ENCODE measurements at regions not wholly inside any gene's neighbourhood (a gene's known extent, or its start where the extent isn't known, plus 50 kb on each side); places are given as distances from the start of the nearest gene placed in this dataset.
A peak's percentile ranks its signal among the peaks of the same experiment; 100 is the strongest.

DNA sequence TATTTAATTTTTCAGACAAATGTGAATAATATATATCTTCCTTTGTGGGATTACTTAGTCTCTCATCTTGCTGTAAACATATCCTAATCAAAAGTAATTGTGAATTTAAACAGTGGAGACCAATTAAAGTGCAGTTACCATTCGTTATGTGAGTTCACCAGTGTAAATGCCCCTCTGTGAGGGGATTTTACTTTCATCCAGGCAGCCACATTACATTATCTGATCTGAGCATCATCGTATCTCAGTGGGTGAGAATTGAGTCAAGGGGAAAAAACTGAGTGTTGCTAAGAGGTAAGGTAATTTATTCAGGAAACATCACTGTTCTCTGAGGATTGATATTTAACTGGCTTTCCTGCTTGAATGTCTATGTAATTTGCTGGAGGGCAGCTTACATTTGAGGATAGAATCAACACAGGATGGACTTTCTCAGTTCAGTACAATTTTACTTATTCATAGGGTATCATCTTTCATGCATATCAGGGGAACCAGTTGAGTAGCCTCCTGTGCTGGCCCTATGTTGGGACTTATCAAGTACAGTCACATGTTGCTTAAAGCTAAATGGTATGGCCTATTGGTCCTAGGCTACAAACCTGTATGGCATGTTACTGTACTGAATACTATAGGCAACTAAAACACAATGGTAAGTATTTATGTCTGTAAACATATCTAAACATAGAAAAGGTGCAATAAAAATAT is 219.7 kb downstream of the CD47 start:
- Histone ChIP-seq H3K4me3 (no peak overlapping the region), H3K27ac (no peak overlapping the region), H3K36me3 (no peaks in the 10 kb centered on the region), H3K9me3 (replicated peaks) (no peaks in the 10 kb centered on the region), H3K27me3 (no peaks in the 10 kb centered on the region), H3K4me1 (no peaks in the 10 kb centered on the region)
- peak in 1 of 2 experiments; percentile 5 for DNase-seq

DNA sequence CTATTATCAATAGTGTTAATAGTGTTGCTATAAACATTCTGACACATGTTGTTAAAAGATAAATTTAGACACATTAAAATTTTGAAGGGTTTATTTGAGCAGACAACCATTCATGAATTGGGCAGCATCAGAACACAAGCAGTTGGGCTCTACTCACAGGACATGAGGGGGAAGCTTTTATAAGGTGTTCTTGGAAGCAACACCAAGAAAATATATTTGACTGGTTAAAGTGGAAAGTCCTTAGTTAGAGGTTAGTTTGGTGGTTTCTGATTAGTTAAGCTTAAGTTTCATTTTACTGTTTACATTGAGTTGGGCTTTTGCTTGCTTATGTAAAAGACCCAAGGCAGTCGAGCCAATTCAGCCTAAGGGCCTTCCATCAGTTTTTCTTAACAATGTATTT is 220.7 kb downstream of the CD47 start:
- H3K27ac ChIP-seq, result no peak overlapping the region
- DNase-seq, result no peak
- no peak overlapping the region for H3K4me3 ChIP-seq
- H3K36me3 ChIP-seq, result no peaks in the 10 kb centered on the region
- H3K4me1 ChIP-seq, result no peaks in the 10 kb centered on the region
- H3K9me3 ChIP-seq (replicated peaks), result no peaks in the 10 kb centered on the region
- no peaks in the 10 kb centered on the region for H3K27me3 ChIP-seq

DNA sequence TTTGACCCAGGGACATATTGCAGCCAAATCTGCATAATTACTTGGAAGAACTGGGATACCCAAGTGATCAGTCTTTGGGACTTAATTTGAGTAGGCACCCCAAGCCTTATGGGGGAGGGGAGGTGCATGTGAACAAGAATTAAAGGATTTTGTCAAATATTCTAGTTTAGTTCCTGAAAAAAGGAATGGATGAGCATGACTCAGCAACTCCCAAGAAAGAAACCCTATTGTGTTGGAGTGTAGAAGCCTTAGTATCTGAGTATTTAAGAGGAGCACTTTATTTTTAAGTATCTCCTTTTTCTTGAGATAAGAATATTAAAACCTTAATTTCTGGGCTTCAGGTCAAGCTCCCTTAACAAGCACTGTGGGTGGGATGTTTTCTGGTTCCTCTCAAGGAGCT is 222.4 kb downstream of the CD47 start:
- Histone ChIP-seq H3K4me3 (no peak overlapping the region), H3K36me3 (no peaks in the 10 kb centered on the region), H3K4me1 (no peaks in the 10 kb centered on the region), H3K27me3 (no peaks in the 10 kb centered on the region), H3K9me3 (replicated peaks) (no peaks in the 10 kb centered on the region), H3K27ac (no peak overlapping the region)
- no peak for DNase-seq

DNA sequence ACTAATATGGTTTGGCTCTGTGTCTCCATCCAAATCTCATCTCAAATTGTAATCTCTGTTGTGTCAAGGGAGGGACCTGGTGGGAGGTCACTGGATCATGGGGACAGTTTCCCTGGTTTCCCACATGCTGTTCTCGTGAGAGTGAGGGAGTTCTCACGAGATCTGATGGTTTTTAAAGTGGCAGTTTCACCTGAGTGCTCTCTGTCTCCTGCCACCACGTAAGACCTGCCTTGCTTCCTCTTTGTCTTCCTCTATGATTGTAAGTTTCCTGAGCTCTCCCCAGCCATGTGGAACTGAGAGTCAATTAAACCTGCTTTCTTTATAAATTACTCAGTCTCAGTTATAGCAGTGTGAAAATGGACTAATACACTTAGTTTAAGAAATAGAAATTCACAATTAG is 228.9 kb downstream of the CD47 start:
- Histone ChIP-seq H3K36me3 (no peaks in the 10 kb centered on the region), H3K4me3 (no peak overlapping the region), H3K27ac (no peak overlapping the region), H3K9me3 (replicated peaks) (no peaks in the 10 kb centered on the region), H3K27me3 (no peaks in the 10 kb centered on the region), H3K4me1 (no peaks in the 10 kb centered on the region)
- no peak for DNase-seq

DNA sequence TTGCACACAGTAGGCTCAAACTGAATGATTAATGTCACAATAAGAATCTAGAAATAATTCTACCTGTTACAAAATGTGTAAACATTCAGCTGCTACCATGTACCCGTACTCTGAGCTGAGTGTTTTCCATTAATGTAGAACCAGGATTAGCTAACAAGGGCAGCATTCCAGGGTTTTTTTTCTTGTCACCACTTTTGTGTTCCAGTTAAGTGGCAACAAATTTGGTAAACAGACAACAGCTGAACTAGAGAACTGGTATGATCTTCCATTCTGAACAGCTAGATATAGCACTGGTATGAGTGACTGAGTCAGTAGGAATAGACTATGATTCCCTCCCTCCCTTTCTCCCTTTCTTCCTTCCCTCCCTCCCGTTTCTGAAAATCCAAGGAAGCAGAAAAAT is 229.4 kb downstream of the CD47 start:
- H3K4me3 ChIP-seq, result no peak overlapping the region
- H3K27ac ChIP-seq, result no peak overlapping the region
- no peaks in the 10 kb centered on the region for H3K9me3 ChIP-seq (replicated peaks)
- no peak for DNase-seq
- no peaks in the 10 kb centered on the region for H3K36me3 ChIP-seq
- H3K4me1 ChIP-seq, result no peaks in the 10 kb centered on the region
- no peaks in the 10 kb centered on the region for H3K27me3 ChIP-seq
